NK-92 treated with Interleukin-12 subunit alpha and Interleukin-12 subunit beta, amount 100 ng/mL, for 24 hours (cell line): ENCODE measurements at regions not wholly inside any gene's neighbourhood (a gene's known extent, or its start where the extent isn't known, plus 50 kb on each side); places are given as distances from the start of the nearest gene placed in this dataset.
"Not testable (repeated sequence)": the region's sequence is repeated elsewhere in the genome, so short reads cannot be mapped to it uniquely, and the experiment has no call there.

ENCODE experiments used
- DNase-seq: peaks from one replicate; lab custom pipeline; 2025; lab: John Stamatoyannopoulos, UW

- no peak for DNase-seq
These were observed 54.9 kb downstream of the DIO3 start for GRCh38 chr14:101616202-101616601.

DNA sequence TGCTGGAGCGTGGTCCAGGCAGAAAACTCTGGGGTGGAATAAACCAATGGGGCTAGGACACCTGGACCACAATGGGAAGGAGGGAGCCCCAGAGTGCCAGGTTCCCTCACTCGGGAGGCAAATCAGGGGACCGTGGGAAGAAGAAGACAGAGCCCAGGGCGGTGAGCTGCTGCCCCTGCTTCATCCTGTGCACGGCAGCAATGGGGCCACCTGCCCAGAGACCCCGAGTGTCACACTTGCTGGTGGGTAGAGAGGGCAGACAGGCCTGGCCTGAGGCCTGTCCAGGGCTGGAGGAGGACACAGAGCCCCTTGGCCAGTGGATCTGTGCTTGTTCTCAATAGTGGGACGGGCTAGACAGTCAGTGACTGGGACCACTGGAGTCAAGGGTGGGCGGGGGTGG lies 58.2 kb downstream of the DIO3 start:
- no peak for DNase-seq

DNA sequence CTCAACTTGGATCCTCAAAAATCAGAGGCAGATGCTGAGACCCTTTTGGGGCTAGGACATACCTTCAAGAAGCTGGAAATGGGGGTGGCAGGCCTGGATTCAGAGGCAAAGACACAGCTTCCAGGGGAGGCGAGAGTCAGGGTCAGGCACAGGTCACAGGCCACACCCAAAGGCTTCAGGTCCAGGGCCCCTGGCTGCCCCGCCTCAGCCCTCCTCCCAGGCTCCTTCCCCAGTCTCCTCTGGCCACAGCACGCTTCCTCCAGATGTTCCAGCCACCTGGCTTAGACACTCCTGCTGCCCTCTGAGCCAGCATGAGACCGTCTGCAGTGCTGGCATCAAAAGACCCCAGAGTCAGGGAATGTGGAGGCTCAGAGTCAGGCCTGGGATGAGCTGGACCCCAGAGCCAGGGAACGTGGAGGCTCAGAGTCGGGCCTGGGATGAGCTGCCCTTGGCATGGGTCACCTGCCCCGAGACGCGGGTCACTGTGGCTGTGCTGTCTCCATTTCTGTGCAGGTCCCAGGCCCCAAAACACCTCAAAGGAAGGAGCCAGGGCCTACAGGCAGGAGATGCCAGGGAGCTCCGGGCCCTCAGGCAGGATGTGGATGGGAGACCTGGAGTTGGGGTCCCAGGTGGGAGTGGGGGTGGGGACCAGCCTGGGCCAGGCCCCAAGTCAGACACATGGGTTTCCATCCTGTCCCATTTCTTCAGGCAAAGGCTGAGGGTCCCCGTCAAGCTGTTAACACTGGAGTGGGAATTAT lies 58.9 kb downstream of the DIO3 start:
- DNase-seq, result no peak

DNA sequence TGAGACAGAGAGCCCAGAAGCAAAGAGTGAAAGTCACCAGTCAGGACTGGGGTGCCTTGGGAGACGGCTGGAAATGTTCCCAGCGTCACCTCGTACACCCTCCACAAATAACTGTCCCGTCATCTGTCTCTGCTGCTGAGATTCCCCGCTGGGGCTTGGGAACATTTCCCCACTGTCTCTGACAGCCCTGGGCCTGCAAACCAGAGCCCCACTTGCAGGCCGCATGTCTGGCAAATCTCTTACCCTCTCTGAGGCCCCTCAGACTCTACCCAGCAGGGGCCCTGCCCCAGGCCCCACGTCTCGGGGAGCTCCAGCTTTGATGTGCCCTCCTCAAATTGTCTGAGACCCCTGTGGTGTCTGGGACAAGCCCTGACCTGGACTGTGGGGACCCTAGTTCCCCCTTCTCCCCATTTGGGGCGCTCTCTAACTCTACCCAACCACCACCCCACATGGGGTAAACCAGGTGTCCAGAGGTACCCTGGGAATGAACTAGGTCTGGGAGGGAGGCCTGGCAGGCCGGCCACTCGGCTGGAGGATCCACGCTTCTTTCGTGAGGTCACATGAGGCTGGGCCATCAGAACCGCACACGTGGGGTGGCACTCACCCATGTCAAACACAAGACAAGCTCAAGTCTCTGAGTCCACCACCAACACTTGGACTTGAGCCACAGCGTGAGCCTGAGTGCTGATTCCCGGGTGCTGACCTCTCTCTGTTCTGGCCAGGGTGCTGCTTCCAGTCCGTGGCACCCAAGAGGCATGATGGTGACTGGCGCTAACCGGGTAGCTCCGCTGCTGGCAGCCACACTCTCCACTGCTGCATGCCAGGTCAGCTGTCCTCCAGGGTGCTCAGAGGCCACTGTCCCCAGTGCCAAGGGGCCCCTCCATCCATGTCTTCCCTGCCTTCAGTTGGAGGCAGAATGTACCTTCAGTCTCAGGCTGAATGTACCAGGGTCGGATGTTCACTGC lies 59.8 kb downstream of the DIO3 start:
- DNase-seq, result no peak

DNA sequence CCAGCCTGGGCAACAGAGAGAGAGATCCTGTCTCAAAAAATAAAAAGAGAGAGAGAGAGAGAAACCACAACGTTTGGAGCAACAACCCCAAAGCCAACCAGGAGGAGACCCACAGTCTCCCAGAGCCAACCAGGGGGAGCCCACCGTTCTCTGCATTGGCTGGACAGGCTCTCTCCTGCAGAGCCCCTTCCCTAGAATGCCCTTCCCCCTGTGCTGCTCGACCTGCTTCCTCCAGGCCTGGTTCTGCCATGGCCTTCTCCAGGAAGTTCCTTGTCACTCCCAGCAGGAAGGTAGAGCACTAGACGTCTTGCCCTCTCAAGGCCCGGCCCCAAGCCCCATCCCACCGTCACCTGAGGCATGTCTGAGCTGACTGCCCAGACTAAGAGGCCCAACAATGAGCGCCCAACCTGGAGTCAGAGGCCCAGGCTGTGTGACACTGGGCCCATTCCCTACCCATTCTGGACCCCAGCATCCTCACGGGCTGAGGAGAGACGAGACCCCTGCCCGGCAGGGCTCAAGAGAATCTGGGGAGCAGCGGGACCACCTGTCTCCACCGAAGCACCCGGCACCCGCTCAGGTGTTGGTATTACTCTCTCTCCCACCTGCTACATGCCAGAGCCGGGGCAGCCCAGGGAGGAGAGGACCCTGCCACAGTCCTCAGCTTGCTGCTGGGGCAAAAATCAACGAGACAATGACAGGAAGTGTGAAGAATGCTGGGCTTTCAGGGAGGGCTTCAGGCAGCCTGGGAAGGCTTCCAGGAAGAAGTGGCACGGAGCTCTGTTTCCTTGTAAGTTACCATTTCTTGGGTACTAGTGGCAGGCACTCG lies 61.2 kb downstream of the DIO3 start:
- DNase-seq, result no peak

DNA sequence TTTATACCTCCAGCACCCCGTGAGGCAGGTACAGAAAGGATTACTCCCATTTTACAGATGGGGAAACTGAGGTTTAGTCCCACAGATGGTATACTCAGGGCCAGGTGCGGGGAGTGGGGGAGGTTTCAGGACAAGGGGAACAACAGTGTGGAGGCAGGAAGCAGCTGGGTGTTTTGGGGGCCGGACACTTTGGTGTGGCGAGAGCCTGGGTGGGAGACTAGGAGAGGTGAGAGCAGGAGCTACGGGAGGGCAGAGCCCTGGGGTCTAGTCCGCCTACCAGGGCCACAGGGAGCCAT lies 61.7 kb downstream of the DIO3 start:
- DNase-seq, result no peak

- no peak for DNase-seq
These were observed 62.6 kb downstream of the DIO3 start for GRCh38 chr14:101623685-101624444.

DNA sequence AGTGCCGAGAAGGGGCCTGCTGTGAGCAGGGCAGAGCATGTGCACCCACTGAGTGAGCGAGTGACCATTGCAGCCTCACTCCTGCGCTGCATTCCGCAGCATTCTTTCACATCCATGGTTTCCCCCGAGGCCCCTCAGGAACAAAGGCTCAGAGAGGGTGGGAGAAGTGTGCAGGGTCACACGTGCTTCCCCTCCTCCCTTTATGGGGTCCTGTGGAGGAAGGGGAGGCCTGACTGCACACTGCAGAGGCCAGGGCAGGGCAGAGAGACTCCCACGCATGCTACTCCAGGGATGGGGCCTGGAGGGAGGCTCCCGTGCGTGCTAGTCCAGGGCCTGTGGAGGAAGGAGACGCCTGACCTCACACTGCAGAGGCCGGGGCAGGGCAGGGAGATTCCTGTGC lies 63.2 kb downstream of the DIO3 start:
- no peak for DNase-seq

DNA sequence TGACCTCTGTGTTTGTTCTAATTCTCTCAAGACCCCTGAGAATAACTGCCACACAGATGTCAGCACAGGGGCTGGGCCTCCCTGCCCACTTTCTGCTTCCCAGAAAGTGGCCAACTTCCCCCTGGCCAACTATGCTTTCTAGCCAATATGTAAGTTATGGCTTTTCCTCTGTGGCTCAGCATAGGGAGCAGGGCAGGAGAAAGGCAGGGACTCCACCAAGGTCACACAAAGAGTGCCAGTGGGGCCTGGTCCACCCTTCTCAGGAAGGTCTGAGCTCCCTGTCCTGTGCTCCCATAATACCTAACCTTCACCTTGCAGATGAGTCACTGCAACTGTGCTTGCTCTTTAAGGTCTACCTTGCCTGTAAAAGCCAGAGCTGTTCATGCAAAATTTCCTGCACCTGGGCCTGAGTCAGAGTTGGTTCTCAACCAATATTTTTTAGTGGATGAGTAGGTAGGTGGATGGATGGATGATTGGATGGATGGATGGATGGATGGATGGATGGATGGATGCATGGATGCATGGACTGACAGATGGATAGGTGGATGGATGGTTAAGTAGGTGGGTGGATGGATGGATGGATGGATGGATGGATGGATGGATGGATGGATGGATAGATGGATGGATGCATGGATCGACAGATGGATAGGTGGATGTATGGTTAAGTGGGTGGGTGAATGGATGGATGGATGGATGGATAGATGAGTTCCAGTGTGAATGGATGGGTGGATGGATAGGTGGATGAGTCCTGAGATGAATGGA lies 64.2 kb downstream of the DIO3 start:
- DNase-seq, result no peak

- DNase-seq, result no peak
These were observed 65.0 kb downstream of the DIO3 start for GRCh38 chr14:101626331-101626730.

- DNase-seq, result no peak
These were observed 66.6 kb downstream of the DIO3 start for GRCh38 chr14:101627915-101628262.

GRCh38 chr14:101628471-101628966 lies 67.2 kb downstream of the DIO3 start:
- DNase-seq, result no peak

DNA sequence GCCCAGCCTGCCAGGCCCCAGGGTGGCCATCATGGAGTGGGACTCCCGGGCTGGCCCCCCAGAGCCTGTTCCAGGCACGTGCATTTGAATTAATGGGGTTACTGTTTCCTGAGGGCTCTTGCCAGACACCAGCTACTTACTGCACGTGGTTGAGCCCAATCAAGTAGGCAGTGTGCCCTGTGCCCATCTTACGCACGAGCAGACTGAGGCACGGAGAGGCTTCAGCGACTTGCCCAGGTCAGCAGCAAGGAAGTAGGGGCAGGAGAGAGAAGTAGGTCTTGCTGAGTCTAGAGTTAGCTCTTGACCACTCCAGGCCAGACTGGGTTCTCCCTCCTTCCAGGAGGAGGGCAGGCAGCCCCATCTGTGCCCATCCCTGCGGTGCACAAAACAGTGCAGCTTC lies 67.7 kb downstream of the DIO3 start:
- no peak for DNase-seq

DNA sequence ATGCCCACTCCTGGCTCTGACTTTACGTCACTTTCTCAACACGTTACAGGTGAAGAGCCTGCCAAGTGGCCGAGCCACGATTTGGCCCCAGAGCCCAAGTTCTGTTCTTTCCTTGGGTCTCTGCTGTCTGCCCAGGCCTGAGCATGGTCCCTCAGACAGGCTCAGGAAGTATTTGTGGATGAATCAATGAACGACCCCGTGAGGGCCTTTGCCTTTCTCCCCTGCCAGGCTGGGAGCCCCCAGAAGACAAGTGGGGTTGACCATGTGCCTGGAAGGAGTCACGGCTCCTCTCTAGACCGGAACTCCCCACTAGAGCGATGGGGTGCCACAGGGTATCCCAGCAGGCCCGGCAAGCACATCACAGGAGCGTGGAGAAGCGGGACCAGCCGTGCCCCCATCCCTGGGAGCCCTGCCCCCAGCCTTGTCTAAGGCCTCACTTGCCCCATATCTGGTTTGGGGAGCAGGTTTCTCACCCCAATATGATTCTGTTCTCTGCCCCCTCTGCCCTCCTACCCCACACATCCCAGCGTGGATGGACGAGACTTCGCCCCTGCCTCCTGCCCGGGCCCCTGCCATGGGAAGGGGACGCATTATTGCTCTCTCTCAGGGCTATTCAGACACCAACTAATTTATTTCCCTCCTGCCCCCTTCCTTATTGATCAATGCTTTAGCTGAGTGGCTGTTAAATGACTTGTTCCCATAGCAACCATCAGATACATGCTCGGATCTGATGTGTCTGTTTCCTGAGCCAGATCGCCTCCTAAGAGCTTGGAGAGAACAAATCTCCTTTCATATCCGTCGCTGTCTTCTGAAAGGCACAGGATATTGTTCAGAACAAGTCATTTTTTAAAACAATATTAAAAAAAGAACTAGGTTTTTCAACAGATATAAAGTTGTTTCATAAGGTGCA lies 69.0 kb downstream of the DIO3 start:
- no peak for DNase-seq

- DNase-seq, result no peak
These were observed 69.9 kb downstream of the DIO3 start for GRCh38 chr14:101631199-101631598.

GRCh38 chr14:101631970-101632369 lies 70.7 kb downstream of the DIO3 start:
- DNase-seq, result not testable (repeated sequence)

GRCh38 chr14:101632520-101632919 lies 71.2 kb downstream of the DIO3 start:
- DNase-seq, result no peak

DNA sequence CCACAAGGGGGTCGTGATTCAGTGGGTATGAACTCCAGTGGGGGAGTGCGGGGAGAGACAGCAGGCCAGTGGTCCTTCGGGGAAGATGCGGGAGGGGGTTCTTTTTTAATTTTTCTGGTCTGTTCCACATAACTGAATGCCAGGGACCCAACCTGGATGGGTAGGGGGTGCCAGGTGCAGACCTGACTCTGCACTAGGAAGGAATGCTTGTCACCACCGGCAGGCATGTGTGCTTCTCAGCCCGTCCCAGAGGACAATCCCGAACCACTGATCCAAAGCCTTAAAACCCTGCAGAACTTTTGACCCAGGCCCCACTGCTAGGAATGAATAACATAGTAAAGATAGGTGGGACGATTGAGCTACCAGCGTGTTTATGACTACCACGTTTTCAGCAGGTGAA lies 72.0 kb downstream of the DIO3 start:
- DNase-seq, result no peak

- no peak for DNase-seq
These were observed 73.0 kb downstream of the DIO3 start for GRCh38 chr14:101634202-101634849.
